GM12872 (cell line): ENCODE measurements at regions not wholly inside any gene's neighbourhood (a gene's known extent, or its start where the extent isn't known, plus 50 kb on each side); places are given as distances from the start of the nearest gene placed in this dataset.

ENCODE experiments used
- TF ChIP-seq, protein P1 (sequence below): IDR thresholded peaks from 3 replicates; pipeline ENCODE4 v1.5.1; 2011; ENCODE audit warnings: low read depth, mild to moderate bottlenecking, low read length, moderate library complexity; ENCODE audit not compliant: insufficient read depth

DNA sequence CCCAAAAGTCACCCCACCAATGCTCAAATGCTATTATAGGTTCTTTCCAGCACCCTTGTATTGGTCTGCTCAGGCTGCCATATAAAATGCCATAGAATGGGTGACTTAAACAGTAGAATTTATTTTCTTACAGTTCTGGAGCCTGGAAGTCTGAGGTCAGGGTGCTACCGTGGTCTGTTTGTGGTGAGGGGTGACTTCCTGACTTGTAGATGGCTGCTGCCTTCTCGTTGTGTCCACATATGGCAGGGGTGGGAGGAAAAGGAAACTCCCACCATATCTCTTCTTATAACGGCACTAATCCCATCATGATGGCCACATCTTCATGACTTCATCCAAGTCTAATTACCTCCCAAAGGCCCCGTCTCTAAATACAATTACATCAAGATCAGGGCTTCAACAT lies 257.8 kb upstream of the TARS1 start:
- TF ChIP-seq, protein P1, sequence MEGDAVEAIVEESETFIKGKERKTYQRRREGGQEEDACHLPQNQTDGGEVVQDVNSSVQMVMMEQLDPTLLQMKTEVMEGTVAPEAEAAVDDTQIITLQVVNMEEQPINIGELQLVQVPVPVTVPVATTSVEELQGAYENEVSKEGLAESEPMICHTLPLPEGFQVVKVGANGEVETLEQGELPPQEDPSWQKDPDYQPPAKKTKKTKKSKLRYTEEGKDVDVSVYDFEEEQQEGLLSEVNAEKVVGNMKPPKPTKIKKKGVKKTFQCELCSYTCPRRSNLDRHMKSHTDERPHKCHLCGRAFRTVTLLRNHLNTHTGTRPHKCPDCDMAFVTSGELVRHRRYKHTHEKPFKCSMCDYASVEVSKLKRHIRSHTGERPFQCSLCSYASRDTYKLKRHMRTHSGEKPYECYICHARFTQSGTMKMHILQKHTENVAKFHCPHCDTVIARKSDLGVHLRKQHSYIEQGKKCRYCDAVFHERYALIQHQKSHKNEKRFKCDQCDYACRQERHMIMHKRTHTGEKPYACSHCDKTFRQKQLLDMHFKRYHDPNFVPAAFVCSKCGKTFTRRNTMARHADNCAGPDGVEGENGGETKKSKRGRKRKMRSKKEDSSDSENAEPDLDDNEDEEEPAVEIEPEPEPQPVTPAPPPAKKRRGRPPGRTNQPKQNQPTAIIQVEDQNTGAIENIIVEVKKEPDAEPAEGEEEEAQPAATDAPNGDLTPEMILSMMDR, result no peak

DNA sequence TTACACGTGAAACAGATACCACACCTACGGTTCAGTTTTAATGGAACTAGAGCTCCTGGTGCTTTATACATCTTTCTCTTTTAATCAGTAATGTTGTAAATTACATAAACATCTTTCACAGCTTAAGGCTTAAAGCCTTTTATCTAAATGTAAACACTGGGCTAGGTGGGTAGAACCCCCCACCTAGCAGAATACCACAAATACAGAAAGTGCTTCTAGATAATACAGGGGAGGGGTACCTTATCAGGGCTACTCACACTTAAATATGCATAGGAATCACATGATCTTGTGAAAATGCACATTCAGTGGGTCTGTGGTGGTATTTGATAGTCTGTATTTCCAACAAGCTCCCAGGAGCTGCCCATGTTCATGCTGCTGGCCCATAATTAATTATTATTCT lies 256.4 kb upstream of the TARS1 start:
- TF ChIP-seq, protein P1, result no peak

DNA sequence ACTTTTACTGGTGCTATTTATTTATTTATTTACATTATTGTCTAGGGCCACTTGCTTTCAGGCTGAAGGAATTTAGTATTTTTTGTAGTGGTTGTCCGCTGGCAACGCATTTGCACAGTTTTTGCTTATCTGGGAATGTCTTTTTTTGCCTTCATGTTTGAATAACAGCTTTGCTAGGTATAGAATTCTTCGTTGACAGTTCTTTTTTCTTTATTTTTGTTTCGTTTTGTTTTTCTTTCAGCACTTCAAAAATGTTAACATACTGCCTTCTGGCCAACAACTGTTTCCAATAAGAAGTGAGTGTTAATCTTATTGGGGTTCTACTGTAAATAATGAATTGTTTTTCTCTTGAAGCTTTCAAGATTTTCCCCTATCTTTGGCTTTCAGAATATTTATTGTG lies 252.7 kb upstream of the TARS1 start:
- TF ChIP-seq, protein P1, result no peak

DNA sequence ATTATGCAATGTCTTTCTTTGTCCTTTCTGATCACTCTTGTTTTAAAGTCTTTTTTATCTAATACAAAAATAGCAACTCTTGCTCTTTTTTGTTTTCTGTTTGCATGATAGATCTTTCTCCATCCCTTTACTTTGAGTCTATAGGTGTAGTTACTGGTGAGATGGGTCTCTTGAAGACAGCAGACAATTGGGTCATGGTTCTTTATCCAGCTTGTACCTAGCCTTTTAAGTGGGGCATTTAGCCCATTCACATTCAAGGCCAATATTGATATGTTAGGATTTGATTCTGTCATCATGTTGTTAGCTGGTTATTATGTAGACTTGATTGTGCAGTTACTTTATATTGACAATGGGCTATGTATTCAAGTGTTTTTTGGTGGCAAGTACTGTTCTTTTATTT lies 245.9 kb upstream of the TARS1 start:
- TF ChIP-seq, protein P1, result no peak

DNA sequence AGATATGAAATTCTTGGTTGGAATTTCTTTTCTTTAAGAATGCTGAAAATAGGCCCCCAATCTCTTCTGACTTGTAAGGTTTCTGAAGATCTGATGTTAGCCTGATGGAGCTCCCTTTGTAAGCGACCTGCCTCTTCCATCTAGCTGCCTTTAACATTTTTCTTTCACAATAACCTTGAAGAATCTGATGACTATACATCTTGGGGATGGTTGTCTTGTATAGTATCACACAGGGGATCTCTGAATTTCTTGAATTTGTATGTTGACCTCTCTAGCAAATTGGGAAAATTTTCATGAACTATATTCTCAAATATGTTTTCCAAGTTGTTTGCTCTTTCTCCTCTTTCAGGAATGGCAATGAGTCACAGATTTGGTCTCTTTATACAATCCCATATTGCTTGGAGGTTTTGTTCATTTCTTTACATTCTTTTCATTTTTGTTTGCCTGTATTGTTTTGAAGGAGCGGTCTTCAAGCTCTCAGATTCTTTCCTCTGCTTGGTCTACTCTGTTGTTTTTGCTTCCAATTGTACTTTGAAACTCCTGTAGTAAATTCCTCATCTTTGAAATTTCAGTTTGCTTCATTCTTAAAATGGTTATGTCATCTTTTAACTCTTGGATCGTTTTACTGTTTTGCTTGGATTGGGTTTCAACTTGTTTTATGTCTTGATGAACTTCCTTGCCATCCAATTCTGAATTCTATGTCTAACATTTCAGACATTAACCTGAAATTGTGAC lies 245.2 kb upstream of the TARS1 start:
- TF ChIP-seq, protein P1, result no peak

DNA sequence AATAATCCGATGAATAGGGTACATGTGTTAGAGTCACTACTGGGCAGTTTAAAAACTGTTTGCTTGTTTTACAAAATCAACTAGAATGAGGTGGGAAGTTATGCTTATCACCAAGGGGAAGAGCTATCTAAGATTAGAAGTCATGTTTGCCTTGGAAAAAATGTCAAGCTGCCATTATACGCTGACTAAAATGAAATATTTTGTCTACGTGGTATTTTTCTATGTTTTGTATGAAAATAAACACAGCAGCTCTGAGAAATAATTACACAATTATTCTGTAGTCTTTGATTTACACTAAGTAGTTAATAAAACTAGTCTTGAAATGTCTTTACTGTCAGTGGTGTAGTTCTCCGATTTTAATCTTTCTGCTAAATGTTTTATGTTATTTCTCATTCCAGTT lies 241.9 kb upstream of the TARS1 start:
- TF ChIP-seq, protein P1, result no peak

DNA sequence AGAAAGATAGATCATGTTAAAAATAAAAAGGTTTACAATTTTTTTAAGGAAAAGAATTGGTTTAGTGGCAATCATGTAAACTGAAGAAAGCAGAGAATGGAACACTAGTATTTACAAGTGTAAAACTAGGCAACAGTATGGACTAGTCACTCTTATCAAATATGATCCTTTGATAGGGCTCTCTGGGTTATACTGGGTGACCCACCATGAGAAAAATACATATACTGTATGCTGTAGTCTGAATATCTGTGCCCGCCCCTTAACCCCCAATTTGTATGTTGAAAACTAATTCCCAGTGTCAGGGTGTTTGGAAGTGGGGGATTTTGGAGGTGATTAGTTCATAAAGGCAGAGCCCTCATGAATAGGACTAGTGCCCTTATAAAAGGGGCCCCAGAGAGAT lies 236.8 kb upstream of the TARS1 start:
- TF ChIP-seq, protein P1, result no peak
